Ovary (tissue), 3 donors: ENCODE measurements at regions not wholly inside any gene's neighbourhood (a gene's known extent, or its start where the extent isn't known, plus 50 kb on each side); places are given as distances from the start of the nearest gene placed in this dataset.

ENCODE experiments used
- EP300 ChIP-seq: sonication (generic); formaldehyde crosslinking; IDR thresholded peaks from one replicate; pipeline ENCODE4 v1.6.1; 2017; ENCODE audit warnings: antibody characterized with exemption
- POLR2A ChIP-seq: fragments of 450-650 bp; IDR thresholded peaks from one replicate; pipeline ENCODE4 v1.6.1; 2017; ENCODE audit warnings: antibody characterized with exemption, mild to moderate bottlenecking, moderate library complexity
- TF ChIP-seq, protein P1 (sequence below), 3 donors: fragments of 450-650 bp in 2 of 3; fragments of 200-600 bp in 1 of 3; IDR thresholded peaks; one replicate each; pipeline versions ENCODE4 v1.5.1 to v1.8.0; 2016 to 2022; ENCODE audit warnings: antibody characterized with exemption in 3 of 3, mild to moderate bottlenecking in 1 of 3
- donor health status: DM: no; HTN: no; CAD: no.

DNA sequence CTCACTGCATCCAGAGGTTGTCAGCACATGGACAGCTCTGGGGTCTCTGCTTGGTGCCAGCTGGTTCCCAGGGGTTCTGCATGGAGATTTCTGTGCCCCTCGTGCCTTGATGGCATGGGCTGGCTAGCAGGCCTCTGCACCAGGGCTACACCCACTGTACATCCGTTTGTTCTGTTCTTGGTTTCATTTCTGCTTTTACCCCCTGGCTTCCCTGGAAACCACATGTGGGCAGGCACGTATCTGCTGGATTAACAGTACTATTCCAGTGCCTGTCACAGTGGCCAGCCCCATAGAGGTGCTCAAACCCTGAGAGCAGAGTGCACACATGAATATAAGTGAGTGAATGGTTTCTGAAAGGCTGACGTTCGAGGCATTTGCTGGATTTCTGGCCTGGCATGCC is 207.2 kb upstream of the GPR26 start:
- TF ChIP-seq, protein P1, sequence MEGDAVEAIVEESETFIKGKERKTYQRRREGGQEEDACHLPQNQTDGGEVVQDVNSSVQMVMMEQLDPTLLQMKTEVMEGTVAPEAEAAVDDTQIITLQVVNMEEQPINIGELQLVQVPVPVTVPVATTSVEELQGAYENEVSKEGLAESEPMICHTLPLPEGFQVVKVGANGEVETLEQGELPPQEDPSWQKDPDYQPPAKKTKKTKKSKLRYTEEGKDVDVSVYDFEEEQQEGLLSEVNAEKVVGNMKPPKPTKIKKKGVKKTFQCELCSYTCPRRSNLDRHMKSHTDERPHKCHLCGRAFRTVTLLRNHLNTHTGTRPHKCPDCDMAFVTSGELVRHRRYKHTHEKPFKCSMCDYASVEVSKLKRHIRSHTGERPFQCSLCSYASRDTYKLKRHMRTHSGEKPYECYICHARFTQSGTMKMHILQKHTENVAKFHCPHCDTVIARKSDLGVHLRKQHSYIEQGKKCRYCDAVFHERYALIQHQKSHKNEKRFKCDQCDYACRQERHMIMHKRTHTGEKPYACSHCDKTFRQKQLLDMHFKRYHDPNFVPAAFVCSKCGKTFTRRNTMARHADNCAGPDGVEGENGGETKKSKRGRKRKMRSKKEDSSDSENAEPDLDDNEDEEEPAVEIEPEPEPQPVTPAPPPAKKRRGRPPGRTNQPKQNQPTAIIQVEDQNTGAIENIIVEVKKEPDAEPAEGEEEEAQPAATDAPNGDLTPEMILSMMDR (IDR thresholded peaks at IDR 0.05), result no peak
- TF ChIP-seq EP300 (no peak), POLR2A (no peak)
